K562 (cell line): ENCODE measurements at regions not wholly inside any gene's neighbourhood (a gene's known extent, or its start where the extent isn't known, plus 50 kb on each side); places are given as distances from the start of the nearest gene placed in this dataset.

Experiments
- CUX1 ChIP-seq: fragments of 200-800 bp; sonication (Bioruptor generic); IDR thresholded peaks from 2 replicates; pipeline ENCODE4 v1.6.1; 2016; ENCODE audit warnings: missing genetic modification characterization, missing compliant biosample characterization
- GTF3C2 ChIP-seq: IDR thresholded peaks from 3 replicates; pipeline ENCODE4 v1.6.1; 2011; ENCODE audit warnings: borderline replicate concordance, mild to moderate bottlenecking, moderate library complexity; ENCODE audit not compliant: insufficient read length; ENCODE audit errors: extremely low read depth
- HMG20B ChIP-seq: fragments of 250-450 bp; sonication (Bioruptor Pico); IDR thresholded peaks from 2 replicates; pipeline ENCODE4 v1.5.0; 2021; ENCODE audit warnings: mild to moderate bottlenecking
- HNRNPK ChIP-seq: fragments of 200-400 bp; formaldehyde crosslinking; IDR thresholded peaks from one replicate; pipeline ENCODE4 v1.6.1; 2018; ENCODE audit warnings: mild to moderate bottlenecking, low read depth, low read length; ENCODE audit not compliant: poor library complexity, severe bottlenecking
- MECOM ChIP-seq: fragments of 250-450 bp; sonication (Bioruptor Pico); IDR thresholded peaks from 2 replicates; pipeline ENCODE4 v1.8.0; 2022; ENCODE audit warnings: inconsistent platforms
- MED1 ChIP-seq: sonication (generic); formaldehyde crosslinking; IDR thresholded peaks from 2 replicates; pipeline ENCODE4 v1.8.1; 2023; ENCODE audit warnings: missing genetic modification reagents, borderline replicate concordance
- MEIS2 ChIP-seq: fragments of 450-650 bp; IDR thresholded peaks from 2 replicates; pipeline ENCODE4 v1.6.1; 2014; ENCODE audit warnings: mild to moderate bottlenecking; ENCODE audit not compliant: partially characterized antibody
- MLLT1 ChIP-seq, 2 experiments: fragments of 450-650 bp; IDR thresholded peaks; 2 replicates each; pipeline ENCODE4 v1.6.1; 2016
- RBM39 ChIP-seq: fragments of 200-400 bp; formaldehyde crosslinking; optimal IDR thresholded peaks from 2 replicates; pipeline ENCODE3; 2018; ENCODE audit warnings: low read depth, low read length
- RFX7 ChIP-seq: fragments of 250-450 bp; sonication (Bioruptor Pico); IDR thresholded peaks from 2 replicates; pipeline ENCODE4 v1.5.1; 2021; ENCODE audit warnings: mild to moderate bottlenecking
- SNIP1 ChIP-seq: fragments of 450-650 bp; IDR thresholded peaks from 2 replicates; pipeline ENCODE4 v1.7.1; 2017; ENCODE audit warnings: low read depth, mild to moderate bottlenecking
- USF1 ChIP-seq: sonication (generic); formaldehyde crosslinking; IDR thresholded peaks from 2 replicates; pipeline ENCODE4 v1.9.0; 2022; ENCODE audit warnings: mild to moderate bottlenecking, missing genetic modification reagents
- ZNF277 ChIP-seq: fragments of 250-450 bp; sonication (Bioruptor Pico); IDR thresholded peaks from 2 replicates; pipeline ENCODE4 v1.8.0; 2022; ENCODE audit warnings: inconsistent platforms, mild to moderate bottlenecking, moderate library complexity, borderline replicate concordance

GRCh38 chr2:11967946-11968465 is 221.6 kb downstream of the LPIN1 start (continued):
- TF ChIP-seq USF1 (CRISPR knock-in tag) (no peak), CUX1 (CRISPR knock-in tag) (peak; percentile 93), MLLT1 (IDR thresholded peaks at IDR 0.05) (peak in 1 of 2 experiments; percentile 97; a peak in 3 of 4 replicates), RBM39 (no peak), ZNF277 (CRISPR knock-in tag) (no peak), HNRNPK (no peak), SNIP1 (no peak), GTF3C2 (no peak), HMG20B (no peak), MECOM (CRISPR knock-in tag) (peak; percentile 96), MED1 (CRISPR knock-in tag) (no peak), MEIS2 (peak; percentile 100), RFX7 (CRISPR knock-in tag) (no peak)
